CD14-positive monocyte (primary cell): ENCODE measurements at regions not wholly inside any gene's neighbourhood (a gene's known extent, or its start where the extent isn't known, plus 50 kb on each side); places are given as distances from the start of the nearest gene placed in this dataset.

Experiments used
- DNase-seq, 3 donors: peaks; one replicate each; pipeline ENCODE4 v3.0.0-alpha.2; 2011 to 2022
- H2AFZ ChIP-seq: 2 replicates; pipeline ENCODE4 v1.6.0; 2012; ENCODE audit warnings: mild to moderate bottlenecking, low read depth, low read length, inconsistent platforms; ENCODE audit not compliant: insufficient read depth, poor library complexity, severe bottlenecking
- H3K27ac ChIP-seq, 2 donors: 1 replicate in 1 of 2; 2 replicates in 1 of 2; pipeline ENCODE4 v1.5.1; 2012 to 2013; ENCODE audit warnings: low read length in 2 of 2, control low read depth in 1 of 2, inconsistent platforms in 1 of 2, low read depth in 1 of 2, mild to moderate bottlenecking in 1 of 2
- H3K27me3 ChIP-seq, 2 donors: one replicate each; pipeline versions ENCODE4 v1.6.0 to v1.6.1; 2011 to 2013; ENCODE audit warnings: low read length in 2 of 2; ENCODE audit not compliant: control insufficient read depth in 2 of 2, insufficient read depth in 2 of 2
- H3K36me3 ChIP-seq, 2 donors: replicated peaks in 1 of 2; 1 replicate in 1 of 2; 2 replicates in 1 of 2; pipeline versions ENCODE4 v1.5.1 to v1.6.1; 2012 to 2013; ENCODE audit warnings: low read length in 2 of 2, control low read depth in 1 of 2, inconsistent platforms in 1 of 2, mild to moderate bottlenecking in 1 of 2; ENCODE audit not compliant: insufficient read depth in 2 of 2, control insufficient read depth in 1 of 2
- H3K4me1 ChIP-seq, 2 donors: 1 replicate in 1 of 2; 2 replicates in 1 of 2; pipeline versions ENCODE4 v1.5.1 to v1.6.1; 2012 to 2013; ENCODE audit warnings: low read length in 2 of 2, control low read depth in 1 of 2, inconsistent platforms in 1 of 2, mild to moderate bottlenecking in 1 of 2, moderate library complexity in 1 of 2; ENCODE audit not compliant: insufficient read depth in 2 of 2, control insufficient read depth in 1 of 2
- H3K4me2 ChIP-seq: replicated peaks from 2 replicates; pipeline ENCODE3; 2012; ENCODE audit warnings: low read length, moderate library complexity, mild to moderate bottlenecking; ENCODE audit not compliant: poor library complexity, severe bottlenecking; ENCODE audit errors: extremely low read depth
- H3K4me3 ChIP-seq, 3 experiments: fragments of 200-600 bp in 1 of 3; sonication (generic) in 1 of 3; replicated peaks in 1 of 3; 1 replicate in 2 of 3; 2 replicates in 1 of 3; pipeline ENCODE4 v1.5.1; 2011 to 2013; ENCODE audit warnings: low read length in 3 of 3, mild to moderate bottlenecking in 3 of 3, control low read depth in 2 of 3, low read depth in 2 of 3, inconsistent platforms in 1 of 3, moderate library complexity in 1 of 3
- H3K79me2 ChIP-seq: 2 replicates; pipeline ENCODE4 v1.6.0; 2012; ENCODE audit warnings: mild to moderate bottlenecking, control low read depth, inconsistent platforms, low read length, moderate library complexity; ENCODE audit not compliant: insufficient read depth
- H3K9ac ChIP-seq: 2 replicates; pipeline ENCODE4 v1.6.0; 2017; ENCODE audit warnings: low read length, mild to moderate bottlenecking; ENCODE audit not compliant: insufficient read depth, poor library complexity, severe bottlenecking
- H3K9me3 ChIP-seq, 2 donors: replicated peaks in 1 of 2; 1 replicate in 1 of 2; 2 replicates in 1 of 2; pipeline versions ENCODE4 v1.5.1 to v1.6.1; 2012 to 2013; ENCODE audit warnings: low read length in 2 of 2, control low read depth in 1 of 2; ENCODE audit not compliant: control insufficient read depth in 1 of 2, insufficient read depth in 1 of 2
- H4K20me1 ChIP-seq: 2 replicates; pipeline ENCODE4 v1.6.0; 2012; ENCODE audit warnings: mild to moderate bottlenecking, low read length, control low read depth, moderate library complexity; ENCODE audit not compliant: insufficient read depth
- H3K27ac Mint-ChIP-seq, 7 donors: one replicate each; pipeline ENCODE4 v1.8.0; 2020; ENCODE audit warnings: mild to moderate bottlenecking in 7 of 7, mixed read lengths in 7 of 7, moderate library complexity in 6 of 7, inconsistent platforms in 2 of 7
- H3K27me3 Mint-ChIP-seq, 3 donors: one replicate each; pipeline ENCODE4 v1.8.0; 2021 to 2022; ENCODE audit warnings: low read depth in 3 of 3, mild to moderate bottlenecking in 3 of 3, mixed read lengths in 3 of 3, moderate library complexity in 3 of 3, inconsistent platforms in 1 of 3
- H3K36me3 Mint-ChIP-seq, 2 donors: one replicate each; pipeline ENCODE4 v1.8.0; 2020; ENCODE audit warnings: mixed read lengths in 2 of 2, inconsistent platforms in 1 of 2, mild to moderate bottlenecking in 1 of 2
- H3K4me1 Mint-ChIP-seq: one replicate; pipeline ENCODE4 v1.8.0; 2020; ENCODE audit warnings: mild to moderate bottlenecking, mixed read lengths
- H3K4me3 Mint-ChIP-seq, 2 donors: one replicate each; pipeline ENCODE4 v1.8.0; 2020; ENCODE audit warnings: mild to moderate bottlenecking in 2 of 2, mixed read lengths in 2 of 2, moderate library complexity in 1 of 2
- H3K9me3 Mint-ChIP-seq, 7 donors: one replicate each; pipeline ENCODE4 v1.8.0; 2020 to 2022; ENCODE audit warnings: mixed read lengths in 7 of 7, mild to moderate bottlenecking in 6 of 7, moderate library complexity in 6 of 7, inconsistent platforms in 2 of 7
- WGBS: methylation state at CpG from one replicate; pipeline ENCODE4 v1.1.5; 2013; ENCODE audit warnings: missing lambda C conversion rate; ENCODE audit not compliant: insufficient coverage; 5-methylcytosine and 5-hydroxymethylcytosine counted together
- intact Hi-C, 2 donors: fragments of 100-400 bp; cut with micrococcal nuclease; formaldehyde crosslinking; loops; one replicate each; pipeline versions ENCODE4 v1.15.0 to v1.15.1; 2023
- TF ChIP-seq, protein P1 (sequence below): fragments of 200-600 bp; IDR thresholded peaks from one replicate; pipeline ENCODE4 v1.8.0; 2022; ENCODE audit warnings: antibody characterized with exemption, mild to moderate bottlenecking

- TF ChIP-seq, protein P1, sequence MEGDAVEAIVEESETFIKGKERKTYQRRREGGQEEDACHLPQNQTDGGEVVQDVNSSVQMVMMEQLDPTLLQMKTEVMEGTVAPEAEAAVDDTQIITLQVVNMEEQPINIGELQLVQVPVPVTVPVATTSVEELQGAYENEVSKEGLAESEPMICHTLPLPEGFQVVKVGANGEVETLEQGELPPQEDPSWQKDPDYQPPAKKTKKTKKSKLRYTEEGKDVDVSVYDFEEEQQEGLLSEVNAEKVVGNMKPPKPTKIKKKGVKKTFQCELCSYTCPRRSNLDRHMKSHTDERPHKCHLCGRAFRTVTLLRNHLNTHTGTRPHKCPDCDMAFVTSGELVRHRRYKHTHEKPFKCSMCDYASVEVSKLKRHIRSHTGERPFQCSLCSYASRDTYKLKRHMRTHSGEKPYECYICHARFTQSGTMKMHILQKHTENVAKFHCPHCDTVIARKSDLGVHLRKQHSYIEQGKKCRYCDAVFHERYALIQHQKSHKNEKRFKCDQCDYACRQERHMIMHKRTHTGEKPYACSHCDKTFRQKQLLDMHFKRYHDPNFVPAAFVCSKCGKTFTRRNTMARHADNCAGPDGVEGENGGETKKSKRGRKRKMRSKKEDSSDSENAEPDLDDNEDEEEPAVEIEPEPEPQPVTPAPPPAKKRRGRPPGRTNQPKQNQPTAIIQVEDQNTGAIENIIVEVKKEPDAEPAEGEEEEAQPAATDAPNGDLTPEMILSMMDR: no peak
- Histone ChIP-seq H3K79me2 (no peaks in the 10 kb centered on the region), H3K9ac (no peak overlapping the region), H3K36me3 (no peaks in the 10 kb centered on the region), H2AFZ (no peak overlapping the region), H3K4me2 (no peak overlapping the region), H3K27me3 (no peaks in the 10 kb centered on the region), H4K20me1 (no peaks in the 10 kb centered on the region), H3K4me1 (no peaks in the 10 kb centered on the region), H3K27ac (no peak overlapping the region), H3K9me3 (no peaks in the 10 kb centered on the region), H3K4me3 (no peak overlapping the region)
- no peak overlapping the region for H3K4me3 Mint-ChIP-seq
- 89% methylated on average over 5 of the region's 6 CpGs for WGBS
- peaks cover 0 to 7% (median 4%) of the 10 kb centered on the region in 3 donors for H3K27me3 Mint-ChIP-seq
- intact Hi-C loops: no loop called here
- no peak for DNase-seq
- H3K4me1 Mint-ChIP-seq: no peaks in the 10 kb centered on the region
- H3K36me3 Mint-ChIP-seq: no peaks in the 10 kb centered on the region
- H3K27ac Mint-ChIP-seq: no peak overlapping the region
- peaks cover 0 to 7% (median 0%) of the 10 kb centered on the region in 7 donors for H3K9me3 Mint-ChIP-seq
These were observed 59.2 kb upstream of the TRIB2 start for GRCh38 chr2:12657560-12657959.

DNA sequence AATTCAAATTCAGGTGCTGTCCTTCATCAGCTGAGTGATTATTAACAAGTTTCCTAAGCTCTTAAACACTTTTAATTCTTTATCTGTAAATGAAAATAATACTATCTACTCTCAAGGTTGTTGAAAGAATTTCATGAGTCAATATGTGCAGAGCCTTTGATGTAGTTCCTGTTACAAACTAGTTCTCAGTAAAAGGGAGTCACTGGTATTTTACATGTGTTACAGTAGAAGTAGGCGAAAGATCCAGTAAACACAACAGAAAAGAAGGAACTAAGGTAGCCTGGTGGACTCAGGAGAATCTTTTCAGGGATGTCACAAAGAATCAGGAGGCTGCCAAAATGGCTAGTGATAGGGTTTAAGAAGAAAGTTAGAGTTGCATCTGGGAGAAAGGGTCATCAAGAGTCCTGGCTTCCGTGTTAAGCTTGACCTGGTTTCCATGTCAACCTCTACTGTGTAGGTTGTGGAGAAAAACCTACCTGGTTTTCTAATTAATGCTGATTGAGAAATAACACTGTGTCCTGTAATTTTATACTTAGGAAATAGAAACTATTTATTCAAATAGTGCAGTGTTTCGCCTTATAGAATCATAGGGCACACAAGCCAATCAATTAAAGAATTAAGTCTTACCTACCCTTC is 58.3 kb upstream of the TRIB2 start:
- no peaks in the 10 kb centered on the region for H3K27me3 ChIP-seq
- Mint-ChIP-seq H3K36me3 (no peaks in the 10 kb centered on the region), H3K27ac (no peak overlapping the region), H3K4me1 (no peaks in the 10 kb centered on the region), H3K9me3 (peaks cover 0 to 10% (median 1%) of the 10 kb centered on the region in 7 donors), H3K27me3 (peaks cover 0 to 7% (median under 1%) of the 10 kb centered on the region in 3 donors), H3K4me3 (no peak overlapping the region)
- H3K4me2 ChIP-seq: no peak overlapping the region
- H3K4me1 ChIP-seq: no peaks in the 10 kb centered on the region
- H3K27ac ChIP-seq: no peak overlapping the region
- H3K9me3 ChIP-seq: no peaks in the 10 kb centered on the region
- H3K4me3 ChIP-seq: no peak overlapping the region
- no peaks in the 10 kb centered on the region for H4K20me1 ChIP-seq
- no peak for DNase-seq
- WGBS: no CpG with 5 or more reads among the region's 3 CpGs
- no peaks in the 10 kb centered on the region for H3K36me3 ChIP-seq
- no peaks in the 10 kb centered on the region for H3K79me2 ChIP-seq
- H2AFZ ChIP-seq: no peak overlapping the region
- H3K9ac ChIP-seq: no peak overlapping the region
- intact Hi-C loops: no loop called here
- TF ChIP-seq, protein P1: no peak
